HCT116 (cell line): ENCODE measurements at regions not wholly inside any gene's neighbourhood (a gene's known extent, or its start where the extent isn't known, plus 50 kb on each side); places are given as distances from the start of the nearest gene placed in this dataset.

Experiments
- ATAC-seq: fragments of 200-7000 bp; cut with Tn5 transposase; 2 replicates; pipeline ENCODE4 v1.9.1; 2020; ENCODE audit warnings: mild to moderate bottlenecking, moderate library complexity
- BruUV-seq: library from RNA; stranded (reverse); fragments of 400-500 nt; replicated peaks from 2 replicates; lab custom pipeline; 2021; lab: Mats Ljungman, UMichigan
- CTCF ChIA-PET: fragments of 300-600 bp; sonication (Branson Sonifier 250); formaldehyde crosslinking; loops from one replicate; lab custom pipeline; 2021; ENCODE audit warnings: antibody characterized with exemption; lab: Charles Lee
- POLR2A ChIA-PET: fragments of 300-600, 350-600 bp; sonication (Branson Sonifier 250); formaldehyde crosslinking; loops from one replicate; lab custom pipeline; 2021; ENCODE audit warnings: antibody characterized with exemption; lab: Charles Lee
- RAD21 ChIA-PET, 2 experiments: fragments of 300-600 bp; sonication (Branson Sonifier 250); formaldehyde crosslinking; loops; one replicate each; lab custom pipeline; 2023; ENCODE audit warnings: low total read pairs in 2 of 2; ENCODE audit not compliant: uncharacterized antibody in 2 of 2, unreplicated experiment in 2 of 2, low non-redundant PET in 1 of 2; lab: Charles Lee
- DNase-seq: peaks from one replicate; pipeline ENCODE4 v3.0.0-alpha.2; 2010; ENCODE audit warnings: low read depth, low spot score
- H2AFZ ChIP-seq: fragments of 200-600 bp; shearing (Covaris generic), sonication (generic); 2 replicates; pipeline ENCODE4 v1.6.1; 2017; ENCODE audit warnings: low read depth, mixed run types, mixed read lengths, antibody characterized with exemption, low read length; ENCODE audit not compliant: poor library complexity, severe bottlenecking
- H3K27ac ChIP-seq: 2 replicates; pipeline ENCODE4 v1.5.1; 2012; ENCODE audit warnings: low read depth, low read length
- H3K27me3 ChIP-seq: fragments of 200-600 bp; sonication (generic); 2 replicates; pipeline ENCODE4 v1.6.1; 2016; ENCODE audit warnings: mixed run types, low read length, mixed read lengths; ENCODE audit not compliant: insufficient read depth
- H3K36me3 ChIP-seq, 2 experiments: fragments of 200-500 bp in 1 of 2; fragments of 200-600 bp in 1 of 2; sonication (Bioruptor generic) in 1 of 2; sonication (generic) in 1 of 2; 2 replicates each; pipeline versions ENCODE4 v1.5.1 to v1.6.1; 2014 to 2016; ENCODE audit warnings: low read length in 2 of 2, inconsistent platforms in 1 of 2, mixed read lengths in 1 of 2, mixed run types in 1 of 2; ENCODE audit not compliant: insufficient read depth in 2 of 2, control insufficient read depth in 1 of 2
- H3K4me1 ChIP-seq, 2 experiments: fragments of 200-600 bp in 1 of 2; sonication (generic) in 1 of 2; 2 replicates each; pipeline versions ENCODE4 v1.5.1 to v1.6.1; 2012 to 2017; ENCODE audit warnings: low read length in 2 of 2, inconsistent platforms in 1 of 2, mild to moderate bottlenecking in 1 of 2, mixed read lengths in 1 of 2, mixed run types in 1 of 2, moderate library complexity in 1 of 2; ENCODE audit not compliant: insufficient read depth in 2 of 2, control insufficient read depth in 1 of 2
- H3K4me2 ChIP-seq: fragments of 200-600 bp; sonication (generic); 2 replicates; pipeline ENCODE4 v1.6.1; 2017; ENCODE audit warnings: mixed run types, low read length, mixed read lengths
- H3K4me3 ChIP-seq, 2 experiments: fragments of 200-600 bp in 1 of 2; sonication (generic) in 1 of 2; replicated peaks in 1 of 2; 2 replicates each; pipeline ENCODE4 v1.5.1; 2011 to 2016; ENCODE audit warnings: low read length in 2 of 2, control low read depth in 1 of 2, low read depth in 1 of 2, mild to moderate bottlenecking in 1 of 2, mixed read lengths in 1 of 2, mixed run types in 1 of 2
- H3K79me2 ChIP-seq: fragments of 200-600 bp; sonication (generic); 2 replicates; pipeline ENCODE4 v1.6.1; 2017; ENCODE audit warnings: mild to moderate bottlenecking, mixed run types, low read length, moderate library complexity, mixed read lengths; ENCODE audit not compliant: insufficient read depth
- H3K9ac ChIP-seq: fragments of 200-600 bp; sonication (generic); 2 replicates; pipeline ENCODE4 v1.6.1; 2016; ENCODE audit warnings: low read length, mixed read lengths
- H3K9me2 ChIP-seq: fragments of 200-600 bp; sonication (generic), shearing (Covaris generic); 2 replicates; pipeline ENCODE4 v1.6.1; 2017; ENCODE audit warnings: mixed run types, mild to moderate bottlenecking, moderate library complexity; ENCODE audit not compliant: insufficient read depth
- H3K9me3 ChIP-seq, 2 experiments: fragments of 200-500 bp in 1 of 2; fragments of 200-600 bp in 1 of 2; sonication (Bioruptor generic) in 1 of 2; sonication (generic) in 1 of 2; 2 replicates each; pipeline ENCODE4 v1.6.1; 2014 to 2017; ENCODE audit warnings: low read length in 2 of 2, mixed read lengths in 2 of 2, inconsistent platforms in 1 of 2, low read depth in 1 of 2, mild to moderate bottlenecking in 1 of 2, mixed run types in 1 of 2, moderate library complexity in 1 of 2; ENCODE audit not compliant: control insufficient read depth in 1 of 2, insufficient read depth in 1 of 2
- H4K20me1 ChIP-seq: fragments of 200-600 bp; sonication (generic), shearing (Covaris generic); 2 replicates; pipeline ENCODE4 v1.6.1; 2017; ENCODE audit warnings: mixed run types, mild to moderate bottlenecking, moderate library complexity; ENCODE audit not compliant: insufficient read depth
- CBX3 ChIP-seq: IDR thresholded peaks from 2 replicates; pipeline ENCODE4 v1.6.1; 2012; ENCODE audit warnings: low read depth
- EGR1 ChIP-seq: IDR thresholded peaks from 2 replicates; pipeline ENCODE4 v1.6.1; 2012; ENCODE audit warnings: low read depth
- FOSL1 ChIP-seq: IDR thresholded peaks from 2 replicates; pipeline ENCODE4 v1.6.1; 2012; ENCODE audit warnings: low read depth
- POLR2A ChIP-seq: IDR thresholded peaks from 2 replicates; pipeline ENCODE4 v1.7.0; 2011; ENCODE audit warnings: borderline replicate concordance; ENCODE audit not compliant: insufficient read depth, insufficient read length; ENCODE audit errors: extremely low read depth
- POLR2AphosphoS5 ChIP-seq: IDR thresholded peaks from 2 replicates; pipeline ENCODE4 v1.6.1; 2011; ENCODE audit warnings: mild to moderate bottlenecking, low read depth, low read length, moderate library complexity
- RAD21 ChIP-seq: IDR thresholded peaks from 2 replicates; pipeline ENCODE4 v1.6.1; 2012; ENCODE audit warnings: low read depth, mild to moderate bottlenecking
- SIN3A ChIP-seq: IDR thresholded peaks from 2 replicates; pipeline ENCODE4 v1.6.1; 2012; ENCODE audit warnings: low read depth
- SRF ChIP-seq: IDR thresholded peaks from 2 replicates; pipeline ENCODE4 v1.6.1; 2012; ENCODE audit warnings: low read depth
- YY1 ChIP-seq: IDR thresholded peaks from 2 replicates; pipeline ENCODE4 v1.6.1; 2011; ENCODE audit warnings: low read length, low read depth, moderate library complexity, mild to moderate bottlenecking; ENCODE audit not compliant: insufficient replicate concordance; ENCODE audit errors: extremely low read depth
- intact Hi-C: fragments of 100-400 bp; cut with micrococcal nuclease; formaldehyde crosslinking; loops from 2 replicates; pipeline ENCODE4 v1.10.0; 2022
- TF ChIP-seq, protein P1 (sequence below): IDR thresholded peaks from 2 replicates; pipeline ENCODE4 v1.6.1; 2012
- TF ChIP-seq, protein P2 (sequence below), 3 experiments: fragments of 200-600 bp in 1 of 3; sonication (generic) in 1 of 3; IDR thresholded peaks in 2 of 3; conservative IDR thresholded peaks in 1 of 3; 2 replicates each; pipeline ENCODE4 v1.5.1; 2012 to 2017; ENCODE audit warnings: low read depth in 2 of 3, low read length in 2 of 3, antibody characterized with exemption in 1 of 3, borderline replicate concordance in 1 of 3, control low read depth in 1 of 3, mild to moderate bottlenecking in 1 of 3, mixed read lengths in 1 of 3, mixed run types in 1 of 3, moderate library complexity in 1 of 3; ENCODE audit not compliant: insufficient read depth in 1 of 3
- TF ChIP-seq, protein P3 (sequence below): IDR thresholded peaks from 2 replicates; pipeline ENCODE4 v1.6.1; 2012; ENCODE audit warnings: low read depth

DNA sequence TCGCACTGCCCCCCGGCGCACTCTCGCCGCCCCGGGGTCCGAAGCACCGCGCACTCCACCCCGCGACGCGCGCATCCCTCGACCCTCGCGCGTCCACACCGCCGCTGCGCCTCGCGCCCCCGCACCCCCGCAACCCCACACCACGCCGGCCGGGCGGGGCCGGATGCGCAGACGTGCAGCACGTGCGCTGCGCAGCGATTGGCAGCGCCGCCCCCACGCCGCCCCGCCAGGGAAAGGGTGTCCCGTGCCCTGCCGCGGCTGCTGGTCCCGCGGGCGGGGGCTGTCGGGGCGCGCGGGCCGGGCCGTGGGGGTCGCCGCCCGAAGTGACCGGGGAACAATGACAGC, 53.7 kb upstream of the KDM7A start:
- Histone ChIP-seq H3K79me2 (no peaks in the 10 kb centered on the region), H3K9ac (0 out of 2 replicates have a peak overlapping the region, but pooled peaks have one; percentile 51), H3K9me2 (no peaks in the 10 kb centered on the region), H3K4me3 (peak overlapping the region; percentile 46 to 55; a peak in 3 of 4 replicates), H3K4me2 (peak overlapping the region; percentile 91), H3K36me3 (no peaks in the 10 kb centered on the region), H3K4me1 (peaks cover 6 to 16% of the 10 kb centered on the region in 2 experiments; a peak in 3 of 4 replicates), H4K20me1 (no peaks in the 10 kb centered on the region), H3K27ac (no peak overlapping the region; the same call in 1 of the 2 replicates), H3K27me3 (no peaks in the 10 kb centered on the region), H3K9me3 (no peaks in the 10 kb centered on the region), H2AFZ (no peak overlapping the region)
- BruUV-seq = no TSS peak
- ATAC-seq (peak; percentile 13; the same call in 1 of the 2 replicates), DNase-seq (no peak)
- TF ChIP-seq, protein P1, sequence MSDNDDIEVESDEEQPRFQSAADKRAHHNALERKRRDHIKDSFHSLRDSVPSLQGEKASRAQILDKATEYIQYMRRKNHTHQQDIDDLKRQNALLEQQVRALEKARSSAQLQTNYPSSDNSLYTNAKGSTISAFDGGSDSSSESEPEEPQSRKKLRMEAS = 0 out of 2 replicates have a peak, but pooled peaks have one; percentile 11
- no peak for TF ChIP-seq RAD21
- ChIA-PET RAD21 (no interaction called here), POLR2A (no interaction called here), CTCF (no interaction called here)
- intact Hi-C loops = no loop called here

DNA sequence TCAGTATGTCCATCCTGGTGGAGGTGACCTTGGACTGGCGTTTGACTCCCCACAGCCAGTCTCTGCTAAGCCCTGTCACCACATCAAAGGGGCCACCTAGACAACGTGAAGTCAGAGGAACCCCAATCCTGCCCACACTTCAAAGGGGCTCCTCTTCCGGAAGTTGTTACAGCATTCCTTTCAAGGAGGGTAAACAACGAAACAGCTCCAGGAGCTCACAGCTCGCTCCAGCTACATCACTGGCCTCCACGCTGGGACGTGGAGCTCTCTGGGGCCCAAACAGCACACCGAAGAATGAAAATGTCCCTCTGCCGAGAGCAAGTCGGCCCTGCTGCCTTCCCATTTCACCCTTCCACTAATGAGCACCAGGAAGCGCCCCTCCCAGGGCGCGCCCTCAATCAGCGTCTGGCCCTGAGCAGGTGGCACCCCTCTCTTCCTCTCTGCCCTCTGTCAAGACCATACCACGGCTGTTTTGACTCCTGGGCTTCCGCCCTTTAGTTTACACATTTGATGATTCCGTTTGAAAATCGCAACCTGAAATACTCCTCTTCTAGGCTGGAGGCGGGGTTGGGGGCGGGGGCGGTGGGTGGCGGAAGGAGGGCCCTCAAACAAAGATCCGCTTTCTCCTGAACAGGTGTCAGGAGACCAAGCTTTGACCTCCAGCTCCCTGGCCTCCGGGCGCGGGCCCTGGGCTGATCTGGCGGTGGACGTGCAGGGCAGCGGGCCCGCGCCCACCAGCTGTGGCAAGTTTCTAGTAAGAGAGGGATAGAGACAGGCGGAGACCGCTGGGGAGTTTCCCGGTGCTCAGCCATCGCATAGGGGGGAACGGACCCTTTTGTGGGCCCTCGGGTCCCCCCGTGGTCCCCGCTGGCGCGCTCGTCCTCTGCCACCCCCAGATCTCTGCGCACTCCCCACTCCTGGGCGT, 53.1 kb upstream of the KDM7A start:
- Histone ChIP-seq H3K9ac (no peak overlapping the region), H3K4me3 (no peak overlapping the region), H3K4me1 (peaks cover 6 to 16% of the 10 kb centered on the region in 2 experiments; a peak in 3 of 4 replicates), H3K9me3 (no peaks in the 10 kb centered on the region), H4K20me1 (no peaks in the 10 kb centered on the region), H3K27me3 (no peaks in the 10 kb centered on the region), H3K4me2 (peak overlapping the region; percentile 91; the same call in 1 of the 2 replicates), H3K79me2 (no peaks in the 10 kb centered on the region), H3K36me3 (no peaks in the 10 kb centered on the region), H3K9me2 (no peaks in the 10 kb centered on the region), H2AFZ (no peak overlapping the region), H3K27ac (no peak overlapping the region; the same call in 1 of the 2 replicates)
- ChIA-PET POLR2A (no interaction called here), RAD21 (no interaction called here), CTCF (no interaction called here)
- no TSS peak for BruUV-seq
- intact Hi-C loops = no loop called here
- DNase-seq = no peak
- ATAC-seq = no peak
- TF ChIP-seq, protein P1 = no peak
- TF ChIP-seq POLR2AphosphoS5 (no peak), CBX3 (no peak), RAD21 (no peak), EGR1 (no peak), SRF (no peak), YY1 (no peak), SIN3A (no peak), POLR2A (no peak), FOSL1 (no peak)
- TF ChIP-seq, protein P2, sequence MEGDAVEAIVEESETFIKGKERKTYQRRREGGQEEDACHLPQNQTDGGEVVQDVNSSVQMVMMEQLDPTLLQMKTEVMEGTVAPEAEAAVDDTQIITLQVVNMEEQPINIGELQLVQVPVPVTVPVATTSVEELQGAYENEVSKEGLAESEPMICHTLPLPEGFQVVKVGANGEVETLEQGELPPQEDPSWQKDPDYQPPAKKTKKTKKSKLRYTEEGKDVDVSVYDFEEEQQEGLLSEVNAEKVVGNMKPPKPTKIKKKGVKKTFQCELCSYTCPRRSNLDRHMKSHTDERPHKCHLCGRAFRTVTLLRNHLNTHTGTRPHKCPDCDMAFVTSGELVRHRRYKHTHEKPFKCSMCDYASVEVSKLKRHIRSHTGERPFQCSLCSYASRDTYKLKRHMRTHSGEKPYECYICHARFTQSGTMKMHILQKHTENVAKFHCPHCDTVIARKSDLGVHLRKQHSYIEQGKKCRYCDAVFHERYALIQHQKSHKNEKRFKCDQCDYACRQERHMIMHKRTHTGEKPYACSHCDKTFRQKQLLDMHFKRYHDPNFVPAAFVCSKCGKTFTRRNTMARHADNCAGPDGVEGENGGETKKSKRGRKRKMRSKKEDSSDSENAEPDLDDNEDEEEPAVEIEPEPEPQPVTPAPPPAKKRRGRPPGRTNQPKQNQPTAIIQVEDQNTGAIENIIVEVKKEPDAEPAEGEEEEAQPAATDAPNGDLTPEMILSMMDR (IDR thresholded peaks at IDR 0.05 in 2 of 3, conservative IDR thresholded peaks at IDR 0.05 in 1 of 3; ENCODE audit: borderline replicate concordance in 1 of 3, insufficient read depth in 1 of 3, low read depth in 2 of 3, low read length in 2 of 3) = no peak
- TF ChIP-seq, protein P3, sequence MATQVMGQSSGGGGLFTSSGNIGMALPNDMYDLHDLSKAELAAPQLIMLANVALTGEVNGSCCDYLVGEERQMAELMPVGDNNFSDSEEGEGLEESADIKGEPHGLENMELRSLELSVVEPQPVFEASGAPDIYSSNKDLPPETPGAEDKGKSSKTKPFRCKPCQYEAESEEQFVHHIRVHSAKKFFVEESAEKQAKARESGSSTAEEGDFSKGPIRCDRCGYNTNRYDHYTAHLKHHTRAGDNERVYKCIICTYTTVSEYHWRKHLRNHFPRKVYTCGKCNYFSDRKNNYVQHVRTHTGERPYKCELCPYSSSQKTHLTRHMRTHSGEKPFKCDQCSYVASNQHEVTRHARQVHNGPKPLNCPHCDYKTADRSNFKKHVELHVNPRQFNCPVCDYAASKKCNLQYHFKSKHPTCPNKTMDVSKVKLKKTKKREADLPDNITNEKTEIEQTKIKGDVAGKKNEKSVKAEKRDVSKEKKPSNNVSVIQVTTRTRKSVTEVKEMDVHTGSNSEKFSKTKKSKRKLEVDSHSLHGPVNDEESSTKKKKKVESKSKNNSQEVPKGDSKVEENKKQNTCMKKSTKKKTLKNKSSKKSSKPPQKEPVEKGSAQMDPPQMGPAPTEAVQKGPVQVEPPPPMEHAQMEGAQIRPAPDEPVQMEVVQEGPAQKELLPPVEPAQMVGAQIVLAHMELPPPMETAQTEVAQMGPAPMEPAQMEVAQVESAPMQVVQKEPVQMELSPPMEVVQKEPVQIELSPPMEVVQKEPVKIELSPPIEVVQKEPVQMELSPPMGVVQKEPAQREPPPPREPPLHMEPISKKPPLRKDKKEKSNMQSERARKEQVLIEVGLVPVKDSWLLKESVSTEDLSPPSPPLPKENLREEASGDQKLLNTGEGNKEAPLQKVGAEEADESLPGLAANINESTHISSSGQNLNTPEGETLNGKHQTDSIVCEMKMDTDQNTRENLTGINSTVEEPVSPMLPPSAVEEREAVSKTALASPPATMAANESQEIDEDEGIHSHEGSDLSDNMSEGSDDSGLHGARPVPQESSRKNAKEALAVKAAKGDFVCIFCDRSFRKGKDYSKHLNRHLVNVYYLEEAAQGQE = no peak
